GM21367 (cell line): ENCODE measurements at regions not wholly inside any gene's neighbourhood (a gene's known extent, or its start where the extent isn't known, plus 50 kb on each side); places are given as distances from the start of the nearest gene placed in this dataset.

Experiments used
- ATAC-seq: cut with Tn5 transposase; IDR thresholded peaks from one replicate; pipeline ENCODE4 v1.9.1; 2021; ENCODE audit not compliant: unreplicated experiment

GRCh38 chr18:76578571-76579300, 83.7 kb upstream of the ZNF516 start:
- no peak for ATAC-seq

GRCh38 chr18:76573325-76574025, 78.4 kb upstream of the ZNF516 start:
- no peak for ATAC-seq

- no peak for ATAC-seq
Measured at GRCh38 chr18:76572518-76573247, 77.6 kb upstream of the ZNF516 start.

GRCh38 chr18:76571689-76572088, 76.6 kb upstream of the ZNF516 start:
- no peak for ATAC-seq

GRCh38 chr18:76570856-76571255, 75.8 kb upstream of the ZNF516 start:
- no peak for ATAC-seq

- no peak for ATAC-seq
Measured at GRCh38 chr18:76569644-76570419, 74.8 kb upstream of the ZNF516 start.

- no peak for ATAC-seq
Measured at GRCh38 chr18:76568731-76569130, 73.7 kb upstream of the ZNF516 start.

- ATAC-seq, result no peak
Measured at GRCh38 chr18:76567835-76568445, 72.9 kb upstream of the ZNF516 start.

- ATAC-seq, result no peak
Measured at GRCh38 chr18:76566987-76567386, 71.9 kb upstream of the ZNF516 start.

GRCh38 chr18:76565238-76566173, 70.5 kb upstream of the ZNF516 start:
- ATAC-seq, result no peak

- no peak for ATAC-seq
Measured at GRCh38 chr18:76564655-76565237, 69.7 kb upstream of the ZNF516 start.

- no peak for ATAC-seq
Measured at GRCh38 chr18:76564117-76564516, 69.1 kb upstream of the ZNF516 start.

GRCh38 chr18:76562286-76563122, 67.5 kb upstream of the ZNF516 start:
- no peak for ATAC-seq

- ATAC-seq, result no peak
Measured at GRCh38 chr18:76558881-76559667, 64.0 kb upstream of the ZNF516 start.

- no peak for ATAC-seq
Measured at GRCh38 chr18:76557026-76557575, 62.1 kb upstream of the ZNF516 start.

GRCh38 chr18:76554547-76555222, 59.6 kb upstream of the ZNF516 start:
- ATAC-seq, result no peak
